HepG2 (cell line): ENCODE measurements at regions not wholly inside any gene's neighbourhood (a gene's known extent, or its start where the extent isn't known, plus 50 kb on each side); places are given as distances from the start of the nearest gene placed in this dataset.

ENCODE experiments used
- ATAC-seq: fragments of 200-7000 bp; cut with Tn5 transposase; 3 replicates; pipeline ENCODE4 v1.9.1; 2020; ENCODE audit warnings: mild to moderate bottlenecking, moderate library complexity
- BruUV-seq: library from RNA; stranded (reverse); fragments of 400-500 nt; replicated peaks from 2 replicates; lab custom pipeline; 2021; lab: Mats Ljungman, UMichigan
- CTCF ChIA-PET: fragments of 300-600 bp; formaldehyde crosslinking; extraction: SDS; loops from one replicate; lab custom pipeline; 2021; ENCODE audit warnings: low total read pairs, inconsistent platforms, low intra/inter-chr PET ratio; lab: Yijun Ruan, JAX
- POLR2A ChIA-PET: fragments of 350-600 bp; sonication (Branson Sonifier 250); formaldehyde crosslinking; loops from one replicate; lab custom pipeline; 2020; ENCODE audit warnings: antibody characterized with exemption, inconsistent platforms; lab: Yijun Ruan, JAX
- DNase-seq: peaks from one replicate; pipeline ENCODE4 v3.0.0-alpha.2; 2015; ENCODE audit warnings: low spot score
- FAIRE-seq: peaks from 3 replicates; lab custom pipeline; 2011; peaks lifted over from hg19 to GRCh38; lab: Jason Lieb, UNC
- H2AFZ ChIP-seq: one replicate; pipeline ENCODE4 v1.6.1; 2011; ENCODE audit warnings: low read length, inconsistent platforms
- H3K27ac ChIP-seq: fragments of 300-600 bp; 3 replicates; pipeline ENCODE4 v1.8.0; 2011; ENCODE audit warnings: mixed run types, mild to moderate bottlenecking, mixed read lengths, low read length, inconsistent platforms; ENCODE audit not compliant: insufficient read depth; ENCODE audit errors: extremely low read length
- H3K27me3 ChIP-seq, 2 experiments: fragments of 200-600 bp in 1 of 2; 2 replicates in 1 of 2; 3 replicates in 1 of 2; pipeline versions ENCODE4 v1.6.0 to v1.8.0; 2011; ENCODE audit warnings: low read length in 2 of 2, mild to moderate bottlenecking in 2 of 2, moderate library complexity in 2 of 2, inconsistent platforms in 1 of 2; ENCODE audit not compliant: insufficient read depth in 2 of 2, control insufficient read depth in 1 of 2
- H3K36me3 ChIP-seq, 2 experiments: fragments of 200-600 bp in 1 of 2; replicated peaks in 1 of 2; 2 replicates in 1 of 2; 3 replicates in 1 of 2; pipeline versions ENCODE4 v1.5.1 to v1.8.0; 2011; ENCODE audit warnings: low read length in 2 of 2, inconsistent platforms in 1 of 2; ENCODE audit not compliant: insufficient read depth in 2 of 2, control insufficient read depth in 1 of 2
- H3K4me1 ChIP-seq: 2 replicates; pipeline ENCODE4 v1.5.1; 2012; ENCODE audit warnings: low read length, inconsistent platforms; ENCODE audit not compliant: insufficient read depth
- H3K4me2 ChIP-seq: 2 replicates; pipeline ENCODE4 v1.6.0; 2011; ENCODE audit warnings: low read depth, low read length, inconsistent platforms
- H3K4me3 ChIP-seq, 3 experiments: fragments of 200-600 bp in 1 of 3; sonication (generic), shearing (Covaris generic) in 1 of 3; replicated peaks in 1 of 3; 2 replicates each; pipeline ENCODE4 v1.5.1; 2011 to 2016; ENCODE audit warnings: low read length in 3 of 3, inconsistent platforms in 2 of 3, low read depth in 2 of 3, mild to moderate bottlenecking in 2 of 3, control low read depth in 1 of 3, mixed read lengths in 1 of 3; ENCODE audit not compliant: insufficient read depth in 1 of 3
- H3K79me2 ChIP-seq: one replicate; pipeline ENCODE4 v1.6.1; 2011; ENCODE audit warnings: low read length, inconsistent platforms; ENCODE audit not compliant: insufficient read depth
- H3K9ac ChIP-seq: 2 replicates; pipeline ENCODE4 v1.6.0; 2011; ENCODE audit warnings: mild to moderate bottlenecking, low read depth, low read length, inconsistent platforms; ENCODE audit not compliant: insufficient read depth
- H3K9me3 ChIP-seq: 2 replicates; pipeline ENCODE4 v1.5.1; 2012; ENCODE audit warnings: mild to moderate bottlenecking, low read length
- H4K20me1 ChIP-seq: 2 replicates; pipeline ENCODE4 v1.6.0; 2011; ENCODE audit warnings: inconsistent platforms, mild to moderate bottlenecking, low read length, moderate library complexity; ENCODE audit not compliant: insufficient read depth
- CREB3 ChIP-seq: sonication (generic); formaldehyde crosslinking; IDR thresholded peaks from 2 replicates; pipeline ENCODE4 v1.5.0; 2020; ENCODE audit warnings: missing genetic modification reagents
- FOSL2 ChIP-seq: sonication (generic); formaldehyde crosslinking; IDR thresholded peaks from 2 replicates; pipeline ENCODE4 v1.4.0; 2020; ENCODE audit warnings: missing genetic modification reagents
- KAT8 ChIP-seq: IDR thresholded peaks from 2 replicates; pipeline ENCODE4 v1.6.1; 2016; ENCODE audit warnings: missing genetic modification reagents, missing compliant biosample characterization
- MYC ChIP-seq: sonication (generic); formaldehyde crosslinking; IDR thresholded peaks from 2 replicates; pipeline ENCODE4 v1.9.0; 2021; ENCODE audit warnings: missing genetic modification reagents, borderline replicate concordance
- MYPOP ChIP-seq: sonication (generic); formaldehyde crosslinking; IDR thresholded peaks from 2 replicates; pipeline ENCODE4 v1.8.1; 2023; ENCODE audit warnings: mild to moderate bottlenecking, moderate library complexity, missing genetic modification reagents
- NCOR1 ChIP-seq: fragments of 200-600 bp; sonication (generic); IDR thresholded peaks from 2 replicates; pipeline ENCODE4 v1.7.0; 2017; ENCODE audit warnings: antibody characterized with exemption, low read length, borderline replicate concordance
- NFRKB ChIP-seq: fragments of 450-650 bp; IDR thresholded peaks from 2 replicates; pipeline ENCODE4 v1.6.1; 2017
- NFYB ChIP-seq: sonication (generic); formaldehyde crosslinking; IDR thresholded peaks from 2 replicates; pipeline ENCODE4 v1.4.0; 2020; ENCODE audit warnings: missing genetic modification reagents
- NONO ChIP-seq, 2 experiments: fragments of 450-650 bp in 1 of 2; sonication (generic) in 1 of 2; formaldehyde crosslinking in 1 of 2; IDR thresholded peaks in 1 of 2; conservative IDR thresholded peaks in 1 of 2; 2 replicates each; pipeline versions ENCODE4 v1.6.1 to v1.8.0; 2017 to 2022; ENCODE audit warnings: mild to moderate bottlenecking in 1 of 2, missing genetic modification reagents in 1 of 2, moderate library complexity in 1 of 2
- POLR2G ChIP-seq: fragments of 200-400 bp; formaldehyde crosslinking; IDR thresholded peaks from 2 replicates; pipeline ENCODE4 v1.6.1; 2018; ENCODE audit warnings: mild to moderate bottlenecking, low read depth, low read length, moderate library complexity
- RARG ChIP-seq: sonication (generic); formaldehyde crosslinking; IDR thresholded peaks from 2 replicates; pipeline ENCODE4 v1.4.0; 2020; ENCODE audit warnings: low read depth, mild to moderate bottlenecking, missing genetic modification reagents
- SMC3 ChIP-seq: IDR thresholded peaks from 2 replicates; pipeline ENCODE4 v1.6.1; 2011; ENCODE audit warnings: low read length, improper control_type of control experiment
- ZFP36 ChIP-seq: fragments of 150-350 bp; IDR thresholded peaks from 2 replicates; pipeline ENCODE4 v1.6.1; 2018; ENCODE audit warnings: borderline replicate concordance, low read length, low read depth; ENCODE audit not compliant: partially characterized antibody
- ZNF160 ChIP-seq: sonication (generic); formaldehyde crosslinking; IDR thresholded peaks from 2 replicates; pipeline ENCODE4 v1.8.0; 2022; ENCODE audit warnings: mild to moderate bottlenecking, inconsistent platforms, missing genetic modification reagents
- ZNF616 ChIP-seq: sonication (generic); formaldehyde crosslinking; IDR thresholded peaks from 2 replicates; pipeline ENCODE4 v1.5.0; 2020; ENCODE audit warnings: low read depth, mild to moderate bottlenecking, missing genetic modification reagents
- ZSCAN21 ChIP-seq: sonication (generic); formaldehyde crosslinking; IDR thresholded peaks from 2 replicates; pipeline ENCODE4 v1.8.0; 2022; ENCODE audit warnings: mild to moderate bottlenecking, missing genetic modification reagents, moderate library complexity, borderline replicate concordance
- WGBS: methylation state at CpG from one replicate; pipeline ENCODE4 v1.1.6; 2017; ENCODE audit warnings: low lambda C conversion rate; 5-methylcytosine and 5-hydroxymethylcytosine counted together
- in situ Hi-C: cut with HindIII; loops from 2 replicates; pipeline ENCODE4 v1.10.0; 2017; ENCODE audit warnings: low pct_unique_long_range_greater_than_20kb; ENCODE audit not compliant: extremely low pct_ligation_motif_present
- intact Hi-C: fragments of 100-400 bp; cut with micrococcal nuclease; formaldehyde crosslinking; loops from one replicate; pipeline ENCODE4 v1.10.0; 2022; ENCODE audit not compliant: unreplicated experiment

- CTCF ChIA-PET, result no interaction called here
- peaks cover 7% of the 10 kb centered on the region; the same call in 1 of the 2 replicates for H3K9me3 ChIP-seq
- H3K4me2 ChIP-seq, result no peak overlapping the region
- WGBS, result 23% methylated on average over 2 of the region's 2 CpGs
- H3K79me2 ChIP-seq, result no peaks in the 10 kb centered on the region
- H2AFZ ChIP-seq, result no peak overlapping the region
- no peak overlapping the region for H3K9ac ChIP-seq
- DNase-seq, result no peak
- no peak overlapping the region for H3K4me3 ChIP-seq
- FAIRE-seq, result no peak
- ATAC-seq, result no peak
- no TSS peak for BruUV-seq
- in situ Hi-C loops, result no loop called here
- no peak overlapping the region for H3K27ac ChIP-seq
- intact Hi-C loops, result no loop called here
- H3K27me3 ChIP-seq, result no peaks in the 10 kb centered on the region
- H3K36me3 ChIP-seq, result no peaks in the 10 kb centered on the region
- no peaks in the 10 kb centered on the region for H4K20me1 ChIP-seq
- no peak for TF ChIP-seq POLR2G
- TF ChIP-seq, all 625 proteins: peak for 0
- H3K4me1 ChIP-seq, result no peaks in the 10 kb centered on the region
- POLR2A ChIA-PET, result no interaction called here
Observed at GRCh38 chr7:41085244-41085643, 617.6 kb downstream of the INHBA start.

- Histone ChIP-seq H3K27ac (no peak overlapping the region), H3K9ac (no peak overlapping the region), H2AFZ (no peak overlapping the region), H3K4me1 (no peaks in the 10 kb centered on the region), H3K9me3 (peaks cover 7% of the 10 kb centered on the region; the same call in 1 of the 2 replicates), H4K20me1 (no peaks in the 10 kb centered on the region), H3K4me2 (no peak overlapping the region), H3K79me2 (no peaks in the 10 kb centered on the region), H3K27me3 (no peaks in the 10 kb centered on the region), H3K36me3 (no peaks in the 10 kb centered on the region), H3K4me3 (no peak overlapping the region)
- ChIA-PET POLR2A (no interaction called here), CTCF (no interaction called here)
- WGBS, result 6% methylated on average over 2 of the region's 2 CpGs
- no peak for FAIRE-seq
- in situ Hi-C loops, result no loop called here
- no peak for ATAC-seq
- DNase-seq, result no peak
- BruUV-seq, result no TSS peak
- TF ChIP-seq ZNF616 (CRISPR knock-in tag) (no peak), MYPOP (CRISPR knock-in tag) (no peak), KAT8 (CRISPR knock-in tag) (no peak), NONO (IDR thresholded peaks at IDR 0.05) (no peak), NONO (CRISPR knock-in tag; conservative IDR thresholded peaks at IDR 0.05) (no peak), NFYB (CRISPR knock-in tag) (no peak), RARG (CRISPR knock-in tag) (no peak), CREB3 (CRISPR knock-in tag) (no peak), NFRKB (no peak), NCOR1 (no peak), ZFP36 (no peak), ZNF160 (no peak), ZSCAN21 (CRISPR knock-in tag) (no peak), SMC3 (no peak), FOSL2 (CRISPR knock-in tag) (no peak), MYC (no peak)
- intact Hi-C loops, result no loop called here
Observed at GRCh38 chr7:41084381-41084780, 618.5 kb downstream of the INHBA start.
